ENCODE measurements at regions not wholly inside any gene's neighbourhood (a gene's known extent, or its start where the extent isn't known, plus 50 kb on each side); places are given as distances from the start of the nearest gene placed in this dataset.

DNA sequence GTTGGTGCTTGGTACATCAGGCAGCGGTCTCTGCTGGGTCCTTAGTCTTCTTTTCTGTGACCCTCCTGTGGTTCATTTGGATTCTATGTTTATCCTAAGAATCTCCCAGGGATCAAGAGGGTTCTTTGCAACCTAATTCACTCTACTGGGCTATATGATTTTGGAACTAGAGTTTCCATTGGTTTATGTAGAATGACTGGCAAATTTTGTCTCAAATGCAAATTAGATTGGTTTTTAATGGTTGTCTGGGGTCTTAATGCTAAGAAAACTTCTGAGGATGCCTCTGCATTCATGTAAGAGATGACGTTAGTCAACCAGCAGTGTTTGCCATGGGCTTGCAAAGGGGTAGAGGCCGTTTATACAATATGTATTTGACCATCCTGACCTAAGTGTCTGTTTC, 129.8 kb upstream of the ZFP64 start:
- no peak for TF ChIP-seq TAF1 (IDR thresholded peaks at IDR 0.05; ENCODE audit: low read depth)
- TF ChIP-seq CTCF (IDR thresholded peaks at IDR 0.05; ENCODE audit: poor library complexity, severe bottlenecking), result no peak
- no peak for TF ChIP-seq MXI1 (conservative IDR thresholded peaks at IDR 0.05; ENCODE audit: poor library complexity, severe bottlenecking)
- TF ChIP-seq POLR2AphosphoS5 (IDR thresholded peaks at IDR 0.05), result no peak
- no peak for TF ChIP-seq SMC3 (conservative IDR thresholded peaks at IDR 0.05; ENCODE audit: poor library complexity)
